Stimulated activated CD4-positive, alpha-beta T cell treated with anti-CD3 and anti-CD28 coated beads, Interleukin-4, amount 100 ng/mL, for 24 hours (primary cell): ENCODE measurements at regions not wholly inside any gene's neighbourhood (a gene's known extent, or its start where the extent isn't known, plus 50 kb on each side); places are given as distances from the start of the nearest gene placed in this dataset.
"Not testable (repeated sequence)": the region's sequence is repeated elsewhere in the genome, so short reads cannot be mapped to it uniquely, and the experiment has no call there.

Experiments used
- DNase-seq: peaks from one replicate; pipeline ENCODE4 v3.0.0-alpha.2; 2020

DNA sequence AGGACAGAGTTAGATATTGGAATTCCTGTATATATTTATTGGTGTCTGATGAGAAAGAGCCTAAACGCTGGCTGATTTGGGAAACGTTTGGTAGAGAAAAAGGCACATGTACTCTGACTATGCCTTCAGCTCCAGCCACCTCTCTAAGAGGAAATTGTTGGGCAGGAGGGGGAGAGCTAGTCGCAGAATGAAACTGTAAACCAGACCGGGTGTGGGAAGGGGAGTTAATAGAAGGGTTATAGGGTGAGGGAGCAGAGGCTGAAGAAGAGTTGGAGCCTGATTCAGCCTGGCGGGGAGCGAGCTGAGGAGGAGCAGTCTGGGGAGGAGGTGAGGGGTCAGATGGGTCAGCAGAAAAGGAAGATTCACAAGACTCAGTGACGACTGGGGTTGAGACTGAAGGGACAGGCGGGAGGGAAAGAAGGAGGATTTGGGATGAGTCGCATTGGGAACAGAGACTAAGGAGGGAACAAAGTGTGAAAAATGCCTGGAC, 54.2 kb upstream of the RHOU start:
- DNase-seq = not testable (repeated sequence)

DNA sequence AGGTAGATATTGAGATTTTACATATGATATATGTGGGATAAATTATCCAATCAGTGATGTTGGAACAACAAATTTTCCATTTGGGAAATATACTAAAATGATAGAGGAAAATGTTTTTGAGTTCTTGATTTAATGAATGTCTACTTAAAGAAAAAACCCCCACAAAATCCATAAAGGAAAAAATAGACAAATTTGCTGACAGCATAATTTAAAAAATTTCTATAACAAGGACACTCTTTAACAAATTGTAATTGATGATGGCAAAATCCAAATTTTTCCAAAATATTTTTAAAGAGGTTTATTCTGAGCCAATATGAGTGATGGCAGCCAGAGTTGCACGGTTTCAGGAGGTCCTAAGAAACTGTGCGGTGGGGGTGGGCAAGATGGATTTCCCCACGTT, 51.9 kb upstream of the RHOU start:
- no peak for DNase-seq

DNA sequence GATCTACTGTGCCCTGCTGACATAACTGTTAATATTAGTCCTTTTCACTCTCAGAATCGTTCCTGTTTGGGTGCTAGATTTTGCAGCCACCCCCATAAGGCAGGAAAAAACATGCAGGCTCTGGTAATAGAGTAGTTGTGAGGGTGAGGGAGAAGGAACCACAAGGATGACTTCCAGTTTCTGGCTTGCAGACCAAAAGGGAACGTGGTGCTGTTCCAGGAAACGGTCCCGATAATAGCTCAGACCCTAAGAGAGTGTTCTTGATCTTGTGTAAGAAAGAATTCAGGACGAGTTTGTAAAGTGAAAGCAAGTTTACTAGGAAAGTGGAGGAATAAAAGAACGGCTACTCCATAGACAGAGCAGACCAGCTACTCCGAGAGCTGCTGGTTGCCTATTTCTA, 50.7 kb upstream of the RHOU start:
- no peak for DNase-seq

DNA sequence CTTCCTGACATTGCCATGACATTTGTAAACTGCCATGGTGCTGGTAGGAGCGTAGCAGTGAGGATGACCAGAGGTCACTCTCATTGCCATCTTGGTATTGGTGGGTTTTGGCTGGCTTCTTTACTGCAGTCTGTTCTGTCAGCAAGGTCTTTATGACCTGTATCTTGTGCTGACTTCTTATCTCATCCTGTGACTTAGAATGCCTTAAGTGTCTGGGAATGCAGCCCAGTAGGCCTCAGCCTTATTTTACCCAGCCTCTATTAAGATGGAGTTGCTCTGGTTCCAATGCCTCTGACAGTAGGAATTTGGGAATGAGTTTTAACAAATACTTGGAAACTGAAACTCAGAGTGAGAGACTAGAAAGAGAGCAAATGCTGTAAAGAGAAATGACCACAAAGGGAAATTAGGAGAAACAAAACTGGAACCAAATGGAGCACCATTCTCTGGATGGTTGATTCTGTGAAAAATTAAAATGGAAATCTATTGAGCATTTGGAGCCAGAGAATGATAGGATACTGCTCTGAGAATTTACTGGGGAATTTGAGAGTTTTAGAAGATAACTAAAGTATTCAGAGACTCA, 50.1 kb upstream of the RHOU start:
- no peak for DNase-seq
